ENCODE measurements at regions not wholly inside any gene's neighbourhood (a gene's known extent, or its start where the extent isn't known, plus 50 kb on each side); places are given as distances from the start of the nearest gene placed in this dataset.

DNA sequence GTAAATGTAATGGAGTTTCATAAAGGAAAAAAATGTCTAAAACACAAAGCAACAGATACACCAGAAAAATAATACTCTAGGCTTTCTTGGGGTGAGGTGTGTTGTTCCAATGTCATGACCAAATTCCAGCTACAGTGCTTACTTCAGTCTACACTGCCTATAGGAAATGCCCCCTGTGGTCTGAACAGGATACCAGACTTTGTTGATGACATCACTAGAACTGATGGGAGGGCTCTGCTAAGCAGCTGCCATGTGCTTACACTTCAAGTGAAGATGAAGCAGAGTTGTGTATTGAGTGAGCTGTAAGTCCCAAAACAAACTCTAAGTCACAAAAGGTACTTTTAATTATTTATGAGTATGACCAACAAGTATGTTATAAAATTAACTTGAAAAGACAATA, 456.1 kb upstream of the IL12A start:
- H3K4me2 ChIP-seq: no peak overlapping the region
- no peak overlapping the region for H3K27ac Mint-ChIP-seq

More for the DNA sequence above, 456.1 kb upstream of the IL12A start:
- Histone ChIP-seq H2AFZ (no peak overlapping the region), H3K4me1 (ENCODE audit: insufficient read depth) (peaks cover 10% of the 10 kb centered on the region; the same call in 1 of the 2 replicates), H3F3A (replicated peaks; ENCODE audit: low read depth) (no peaks in the 10 kb centered on the region), H3K79me2 (replicated peaks; ENCODE audit: insufficient read depth) (no peaks in the 10 kb centered on the region), H3K4me3 (no peak overlapping the region), H3K27me3 (ENCODE audit: insufficient read depth) (no peaks in the 10 kb centered on the region), H4K20me1 (replicated peaks; ENCODE audit: insufficient read depth) (no peaks in the 10 kb centered on the region), H3K36me3 (ENCODE audit: insufficient read depth) (no peaks in the 10 kb centered on the region), H3K27ac (ENCODE audit: low read depth) (no peak overlapping the region), H3K9me2 (ENCODE audit: insufficient read depth) (no peaks in the 10 kb centered on the region; the same call in 1 of the 2 replicates)
- peaks cover 8% of the 10 kb centered on the region for H3K4me1 Mint-ChIP-seq
- no peaks in the 10 kb centered on the region for H3K36me3 Mint-ChIP-seq (ENCODE audit: low read depth)
- no peak overlapping the region for H3K4me3 Mint-ChIP-seq
- ATAC-seq (no peak), DNase-seq (ENCODE audit: low spot score) (no peak)
- TF ChIP-seq CREB1 (CRISPR knock-in tag; IDR thresholded peaks at IDR 0.05; ENCODE audit: low read depth): no peak
- TF ChIP-seq EZH2phosphoT487 (IDR thresholded peaks at IDR 0.05; ENCODE audit: unreplicated experiment): no peak
- TF ChIP-seq, protein P1, sequence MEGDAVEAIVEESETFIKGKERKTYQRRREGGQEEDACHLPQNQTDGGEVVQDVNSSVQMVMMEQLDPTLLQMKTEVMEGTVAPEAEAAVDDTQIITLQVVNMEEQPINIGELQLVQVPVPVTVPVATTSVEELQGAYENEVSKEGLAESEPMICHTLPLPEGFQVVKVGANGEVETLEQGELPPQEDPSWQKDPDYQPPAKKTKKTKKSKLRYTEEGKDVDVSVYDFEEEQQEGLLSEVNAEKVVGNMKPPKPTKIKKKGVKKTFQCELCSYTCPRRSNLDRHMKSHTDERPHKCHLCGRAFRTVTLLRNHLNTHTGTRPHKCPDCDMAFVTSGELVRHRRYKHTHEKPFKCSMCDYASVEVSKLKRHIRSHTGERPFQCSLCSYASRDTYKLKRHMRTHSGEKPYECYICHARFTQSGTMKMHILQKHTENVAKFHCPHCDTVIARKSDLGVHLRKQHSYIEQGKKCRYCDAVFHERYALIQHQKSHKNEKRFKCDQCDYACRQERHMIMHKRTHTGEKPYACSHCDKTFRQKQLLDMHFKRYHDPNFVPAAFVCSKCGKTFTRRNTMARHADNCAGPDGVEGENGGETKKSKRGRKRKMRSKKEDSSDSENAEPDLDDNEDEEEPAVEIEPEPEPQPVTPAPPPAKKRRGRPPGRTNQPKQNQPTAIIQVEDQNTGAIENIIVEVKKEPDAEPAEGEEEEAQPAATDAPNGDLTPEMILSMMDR (conservative IDR thresholded peaks at IDR 0.05; ENCODE audit: low read depth in 2 of 2): no peak
- TF ChIP-seq ZNF331 (CRISPR knock-in tag; IDR thresholded peaks at IDR 0.05; ENCODE audit: low read depth): no peak
- no peak for TF ChIP-seq POLR2AphosphoS5 (IDR thresholded peaks at IDR 0.05; ENCODE audit: low read depth)
- TF ChIP-seq ETS1 (IDR thresholded peaks at IDR 0.05): no peak
- TF ChIP-seq JUNB (IDR thresholded peaks at IDR 0.05; ENCODE audit: unreplicated experiment): no peak
- TF ChIP-seq ZNF462 (CRISPR knock-in tag; IDR thresholded peaks at IDR 0.05): no peak
- no peak for TF ChIP-seq ZNF114 (CRISPR knock-in tag; IDR thresholded peaks at IDR 0.05)
- TF ChIP-seq EZH2 (IDR thresholded peaks at IDR 0.05; ENCODE audit: low read depth, unreplicated experiment): no peak
- no peak for TF ChIP-seq STAT1 (IDR thresholded peaks at IDR 0.05; ENCODE audit: unreplicated experiment)
- TF ChIP-seq, protein P2, sequence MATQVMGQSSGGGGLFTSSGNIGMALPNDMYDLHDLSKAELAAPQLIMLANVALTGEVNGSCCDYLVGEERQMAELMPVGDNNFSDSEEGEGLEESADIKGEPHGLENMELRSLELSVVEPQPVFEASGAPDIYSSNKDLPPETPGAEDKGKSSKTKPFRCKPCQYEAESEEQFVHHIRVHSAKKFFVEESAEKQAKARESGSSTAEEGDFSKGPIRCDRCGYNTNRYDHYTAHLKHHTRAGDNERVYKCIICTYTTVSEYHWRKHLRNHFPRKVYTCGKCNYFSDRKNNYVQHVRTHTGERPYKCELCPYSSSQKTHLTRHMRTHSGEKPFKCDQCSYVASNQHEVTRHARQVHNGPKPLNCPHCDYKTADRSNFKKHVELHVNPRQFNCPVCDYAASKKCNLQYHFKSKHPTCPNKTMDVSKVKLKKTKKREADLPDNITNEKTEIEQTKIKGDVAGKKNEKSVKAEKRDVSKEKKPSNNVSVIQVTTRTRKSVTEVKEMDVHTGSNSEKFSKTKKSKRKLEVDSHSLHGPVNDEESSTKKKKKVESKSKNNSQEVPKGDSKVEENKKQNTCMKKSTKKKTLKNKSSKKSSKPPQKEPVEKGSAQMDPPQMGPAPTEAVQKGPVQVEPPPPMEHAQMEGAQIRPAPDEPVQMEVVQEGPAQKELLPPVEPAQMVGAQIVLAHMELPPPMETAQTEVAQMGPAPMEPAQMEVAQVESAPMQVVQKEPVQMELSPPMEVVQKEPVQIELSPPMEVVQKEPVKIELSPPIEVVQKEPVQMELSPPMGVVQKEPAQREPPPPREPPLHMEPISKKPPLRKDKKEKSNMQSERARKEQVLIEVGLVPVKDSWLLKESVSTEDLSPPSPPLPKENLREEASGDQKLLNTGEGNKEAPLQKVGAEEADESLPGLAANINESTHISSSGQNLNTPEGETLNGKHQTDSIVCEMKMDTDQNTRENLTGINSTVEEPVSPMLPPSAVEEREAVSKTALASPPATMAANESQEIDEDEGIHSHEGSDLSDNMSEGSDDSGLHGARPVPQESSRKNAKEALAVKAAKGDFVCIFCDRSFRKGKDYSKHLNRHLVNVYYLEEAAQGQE (IDR thresholded peaks at IDR 0.05; ENCODE audit: unreplicated experiment): no peak
- no peak for TF ChIP-seq NANOG (IDR thresholded peaks at IDR 0.05; ENCODE audit: borderline replicate concordance)
- no peaks in the 10 kb centered on the region for H3K9me3 Mint-ChIP-seq
- H3K27me3 Mint-ChIP-seq (ENCODE audit: insufficient read depth, low read depth, poor library complexity): peaks cover 2% of the 10 kb centered on the region
